Muscle of leg (tissue), 3 donors: ENCODE measurements at regions not wholly inside any gene's neighbourhood (a gene's known extent, or its start where the extent isn't known, plus 50 kb on each side); places are given as distances from the start of the nearest gene placed in this dataset.

Source experiments
- DNase-seq: peaks from one replicate; pipeline ENCODE4 v3.0.0; 2013
- H3K27ac ChIP-seq: one replicate; pipeline ENCODE4 v1.5.1; 2013; ENCODE audit warnings: mild to moderate bottlenecking, low read length, control low read depth
- H3K27me3 ChIP-seq: one replicate; pipeline ENCODE4 v1.6.1; 2013; ENCODE audit warnings: low read length; ENCODE audit not compliant: control insufficient read depth, insufficient read depth
- H3K36me3 ChIP-seq: one replicate; pipeline ENCODE4 v1.6.1; 2013; ENCODE audit warnings: low read length; ENCODE audit not compliant: control insufficient read depth, insufficient read depth
- H3K4me1 ChIP-seq: one replicate; pipeline ENCODE4 v1.6.1; 2013; ENCODE audit warnings: low read length; ENCODE audit not compliant: control insufficient read depth, insufficient read depth
- H3K4me3 ChIP-seq: one replicate; pipeline ENCODE4 v1.5.1; 2013; ENCODE audit warnings: low read length, control low read depth
- H3K9me3 ChIP-seq: replicated peaks from 2 replicates; pipeline ENCODE4 v1.6.1; 2013; ENCODE audit warnings: low read depth, low read length; ENCODE audit not compliant: control insufficient read depth
- WGBS: methylation state at CpG from one replicate; pipeline ENCODE4 v1.1.5; 2013; ENCODE audit warnings: missing lambda C conversion rate; ENCODE audit not compliant: insufficient coverage; 5-methylcytosine and 5-hydroxymethylcytosine counted together

- no peaks in the 10 kb centered on the region for H3K27me3 ChIP-seq
- H3K4me1 ChIP-seq = no peaks in the 10 kb centered on the region
- H3K36me3 ChIP-seq = no peaks in the 10 kb centered on the region
- no peaks in the 10 kb centered on the region for H3K9me3 ChIP-seq
- no peak for DNase-seq
- H3K27ac ChIP-seq = no peak overlapping the region
- no peak overlapping the region for H3K4me3 ChIP-seq
- WGBS = 67% methylated on average over 1 of the region's 3 CpGs
Observed at GRCh38 chr21:17429936-17430335, 82.9 kb upstream of the CXADR start.

GRCh38 chr21:17432732-17433057 is 80.1 kb upstream of the CXADR start:
- Histone ChIP-seq H3K4me1 (no peaks in the 10 kb centered on the region), H3K27ac (no peak overlapping the region), H3K36me3 (no peaks in the 10 kb centered on the region), H3K9me3 (no peaks in the 10 kb centered on the region), H3K27me3 (no peaks in the 10 kb centered on the region), H3K4me3 (no peak overlapping the region)
- DNase-seq = no peak
- no CpG with 5 or more reads among the region's 3 CpGs for WGBS

- Histone ChIP-seq H3K27me3 (no peaks in the 10 kb centered on the region), H3K36me3 (no peaks in the 10 kb centered on the region), H3K4me1 (no peaks in the 10 kb centered on the region), H3K27ac (no peak overlapping the region), H3K9me3 (no peaks in the 10 kb centered on the region), H3K4me3 (no peak overlapping the region)
- no peak for DNase-seq
- 77% methylated on average over 2 of the region's 2 CpGs for WGBS
Observed at GRCh38 chr21:17433730-17434129, 79.1 kb upstream of the CXADR start.

GRCh38 chr21:17435565-17436543 is 77.0 kb upstream of the CXADR start:
- WGBS = 25% methylated on average over 1 of the region's 7 CpGs

GRCh38 chr21:17436626-17437111 is 76.2 kb upstream of the CXADR start:
- WGBS = 63% methylated on average over 2 of the region's 4 CpGs
- DNase-seq = no peak
- Histone ChIP-seq H3K27ac (no peak overlapping the region), H3K27me3 (no peaks in the 10 kb centered on the region), H3K9me3 (no peaks in the 10 kb centered on the region), H3K4me1 (no peaks in the 10 kb centered on the region), H3K4me3 (no peak overlapping the region), H3K36me3 (no peaks in the 10 kb centered on the region)

More at GRCh38 chr21:17435565-17436543, 77.0 kb upstream of the CXADR start:
- no peaks in the 10 kb centered on the region for H3K27me3 ChIP-seq
- no peak for DNase-seq
- no peak overlapping the region for H3K27ac ChIP-seq
- no peaks in the 10 kb centered on the region for H3K9me3 ChIP-seq
- no peaks in the 10 kb centered on the region for H3K36me3 ChIP-seq
- H3K4me3 ChIP-seq = no peak overlapping the region
- no peaks in the 10 kb centered on the region for H3K4me1 ChIP-seq

- H3K4me1 ChIP-seq = no peaks in the 10 kb centered on the region
- H3K36me3 ChIP-seq = no peaks in the 10 kb centered on the region
- no peaks in the 10 kb centered on the region for H3K9me3 ChIP-seq
- no peaks in the 10 kb centered on the region for H3K27me3 ChIP-seq
- H3K4me3 ChIP-seq = no peak overlapping the region
- no peak for DNase-seq
- no CpG with 5 or more reads among the region's 5 CpGs for WGBS
- no peak overlapping the region for H3K27ac ChIP-seq
Observed at GRCh38 chr21:17438635-17439034, 74.2 kb upstream of the CXADR start.

GRCh38 chr21:17440969-17441368 is 71.9 kb upstream of the CXADR start:
- no peak for DNase-seq
- Histone ChIP-seq H3K27ac (no peak overlapping the region), H3K9me3 (no peaks in the 10 kb centered on the region), H3K4me3 (no peak overlapping the region), H3K4me1 (no peaks in the 10 kb centered on the region), H3K27me3 (no peaks in the 10 kb centered on the region), H3K36me3 (no peaks in the 10 kb centered on the region)
- no CpG with 5 or more reads among the region's 3 CpGs for WGBS

GRCh38 chr21:17441370-17441769 is 71.5 kb upstream of the CXADR start:
- H3K4me3 ChIP-seq = no peak overlapping the region
- H3K9me3 ChIP-seq = no peaks in the 10 kb centered on the region
- H3K4me1 ChIP-seq = no peaks in the 10 kb centered on the region
- H3K36me3 ChIP-seq = no peaks in the 10 kb centered on the region
- no peak overlapping the region for H3K27ac ChIP-seq
- no peaks in the 10 kb centered on the region for H3K27me3 ChIP-seq
- WGBS = no CpG with 5 or more reads among the region's 1 CpG
- no peak for DNase-seq

GRCh38 chr21:17442165-17442564 is 70.7 kb upstream of the CXADR start:
- Histone ChIP-seq H3K4me1 (no peaks in the 10 kb centered on the region), H3K27ac (no peak overlapping the region), H3K9me3 (no peaks in the 10 kb centered on the region), H3K4me3 (no peak overlapping the region), H3K27me3 (no peaks in the 10 kb centered on the region), H3K36me3 (no peaks in the 10 kb centered on the region)
- WGBS = 70% methylated on average over 2 of the region's 2 CpGs
- DNase-seq = no peak

- Histone ChIP-seq H3K27me3 (no peaks in the 10 kb centered on the region), H3K4me3 (no peak overlapping the region), H3K9me3 (no peaks in the 10 kb centered on the region), H3K36me3 (no peaks in the 10 kb centered on the region), H3K27ac (no peak overlapping the region), H3K4me1 (no peaks in the 10 kb centered on the region)
- no peak for DNase-seq
- WGBS = no CpG with 5 or more reads among the region's 5 CpGs
Observed at GRCh38 chr21:17444828-17445227, 68.0 kb upstream of the CXADR start.
